Aorta (tissue), 5 donors: ENCODE measurements at regions not wholly inside any gene's neighbourhood (a gene's known extent, or its start where the extent isn't known, plus 50 kb on each side); places are given as distances from the start of the nearest gene placed in this dataset.
A peak's percentile ranks its signal among the peaks of the same experiment; 100 is the strongest.
"Not testable (repeated sequence)": the region's sequence is repeated elsewhere in the genome, so short reads cannot be mapped to it uniquely, and the experiment has no call there.

Experiments used
- ATAC-seq: fragments of 200-7000 bp; cut with Tn5 transposase; one replicate; pipeline ENCODE4 v1.9.1; 2022; ENCODE audit warnings: moderate library complexity; ENCODE audit not compliant: low FRiP score
- DNase-seq, 2 donors: peaks; one replicate each; pipeline ENCODE4 v3.0.0-alpha.2; 2020
- H3K27ac ChIP-seq, 2 donors: one replicate each; pipeline ENCODE4 v1.5.1; 2013; ENCODE audit warnings: low read length in 2 of 2, mild to moderate bottlenecking in 2 of 2, moderate library complexity in 2 of 2, control low read depth in 1 of 2, inconsistent platforms in 1 of 2, low read depth in 1 of 2
- H3K27me3 ChIP-seq, 2 donors: one replicate each; pipeline ENCODE4 v1.6.1; 2013; ENCODE audit warnings: control low read depth in 1 of 2, low read length in 1 of 2, mild to moderate bottlenecking in 1 of 2, moderate library complexity in 1 of 2; ENCODE audit not compliant: insufficient read depth in 2 of 2, control insufficient read depth in 1 of 2
- H3K36me3 ChIP-seq, 2 donors: one replicate each; pipeline ENCODE4 v1.6.1; 2013; ENCODE audit warnings: control low read depth in 1 of 2, low read length in 1 of 2, mild to moderate bottlenecking in 1 of 2; ENCODE audit not compliant: insufficient read depth in 2 of 2, control insufficient read depth in 1 of 2
- H3K4me1 ChIP-seq, 2 donors: one replicate each; pipeline ENCODE4 v1.6.1; 2013; ENCODE audit warnings: low read length in 2 of 2, control low read depth in 1 of 2, mild to moderate bottlenecking in 1 of 2, moderate library complexity in 1 of 2; ENCODE audit not compliant: insufficient read depth in 2 of 2, control insufficient read depth in 1 of 2
- H3K4me3 ChIP-seq, 2 donors: one replicate each; pipeline ENCODE4 v1.5.1; 2013; ENCODE audit warnings: low read length in 2 of 2, control low read depth in 1 of 2, mild to moderate bottlenecking in 1 of 2
- H3K9me3 ChIP-seq: one replicate; pipeline ENCODE4 v1.6.1; 2013; ENCODE audit warnings: mild to moderate bottlenecking, low read length; ENCODE audit not compliant: control insufficient read depth
- WGBS, 2 donors: extraction: QIAGEN DNeasy Blood & Tissue Kit; methylation state at CpG; one replicate each; pipeline ENCODE4 v1.1.7; 2013; 5-methylcytosine and 5-hydroxymethylcytosine counted together
- intact Hi-C, 2 donors: fragments of 100-400 bp; cut with DNase I; formaldehyde crosslinking; loops; one replicate each; pipeline versions ENCODE4 v1.14.2 to v1.15.0; 2022
- donor health status: healthy with polysubstance abuse.
- donor health status: Bipolar disorder and iron deficiency.
- donor health status: DM: no; HTN: no; CAD: no.
- donor health status: DM: no; HTN: no; CAD: no.
- donor health status: DM: yes; HTN: yes; CAD: no.

DNA sequence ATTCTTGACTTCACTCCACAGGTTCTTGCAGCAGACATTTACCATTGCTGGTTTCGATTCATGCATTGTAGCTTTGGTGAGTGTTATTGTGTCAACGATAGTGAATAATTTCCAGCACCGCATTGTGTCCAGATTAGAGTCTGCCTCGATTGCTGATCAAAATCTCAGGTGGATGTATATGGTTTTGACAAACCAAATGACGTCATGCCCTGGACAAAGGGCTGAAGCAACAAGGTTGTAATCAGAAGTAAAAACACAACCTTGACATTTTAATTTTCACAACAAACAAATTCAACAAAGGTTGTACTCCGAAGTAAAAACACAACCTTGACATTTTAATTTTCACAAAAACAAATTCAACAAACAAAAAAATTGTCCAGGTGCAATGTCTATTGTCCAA lies 81.1 kb upstream of the WWC2 start:
- intact Hi-C loops, result no loop called here
- H3K36me3 ChIP-seq, result no peaks in the 10 kb centered on the region
- WGBS, 2 donors, result 80 to 81% methylated on average over 6 of the region's 6 CpGs
- ATAC-seq, result no peak
- H3K4me1 ChIP-seq, result no peaks in the 10 kb centered on the region
- peaks cover 1% of the 10 kb centered on the region for H3K9me3 ChIP-seq
- H3K27ac ChIP-seq, result no peak overlapping the region
- peaks cover 0 to 1% of the 10 kb centered on the region in 2 donors for H3K27me3 ChIP-seq
- H3K4me3 ChIP-seq, result peak overlapping the region in 1 of 2 donors; percentile 26
- no peak for DNase-seq

DNA sequence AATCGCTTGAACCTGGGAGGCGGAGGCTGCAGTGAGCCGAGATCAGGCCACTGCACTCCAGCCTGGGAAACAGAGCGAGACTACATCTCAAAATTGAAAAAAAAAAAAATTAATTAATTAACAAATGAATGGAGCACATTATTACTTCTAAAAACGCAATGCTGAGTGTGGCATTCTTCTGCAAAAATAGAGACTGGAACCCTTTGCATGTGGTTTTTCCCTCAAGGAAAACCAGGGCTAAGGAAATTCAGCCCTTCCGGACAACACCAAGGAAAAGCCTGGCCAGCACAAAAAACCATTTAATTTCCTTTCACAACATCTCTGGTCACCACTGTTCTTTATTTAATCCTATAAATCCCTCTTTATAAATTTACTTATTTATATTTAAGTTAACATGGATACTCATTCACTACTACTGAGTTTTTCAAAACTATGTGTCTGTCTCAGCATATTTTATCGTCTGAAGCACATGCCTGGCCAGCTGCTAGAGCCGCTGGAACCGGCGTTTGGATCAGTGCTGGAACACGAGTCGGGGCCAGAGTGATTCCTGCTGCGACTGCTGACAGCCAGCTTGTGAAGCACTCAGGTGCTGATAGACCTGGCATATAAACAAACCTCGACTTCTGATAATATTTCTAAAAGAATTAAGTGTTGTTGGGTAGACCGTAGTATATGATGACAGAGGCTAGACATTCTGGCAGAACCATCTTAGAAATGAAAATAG lies 84.5 kb upstream of the WWC2 start:
- Histone ChIP-seq H3K36me3 (no peaks in the 10 kb centered on the region), H3K27ac (no peak overlapping the region), H3K4me3 (no peak overlapping the region), H3K9me3 (peaks cover 1% of the 10 kb centered on the region), H3K27me3 (peaks cover 0 to 1% of the 10 kb centered on the region in 2 donors), H3K4me1 (no peaks in the 10 kb centered on the region)
- 56 to 68% methylated on average over 15 of the region's 15 CpGs for WGBS, 2 donors
- no peak for DNase-seq
- intact Hi-C loops, result no loop called here
- no peak for ATAC-seq

DNA sequence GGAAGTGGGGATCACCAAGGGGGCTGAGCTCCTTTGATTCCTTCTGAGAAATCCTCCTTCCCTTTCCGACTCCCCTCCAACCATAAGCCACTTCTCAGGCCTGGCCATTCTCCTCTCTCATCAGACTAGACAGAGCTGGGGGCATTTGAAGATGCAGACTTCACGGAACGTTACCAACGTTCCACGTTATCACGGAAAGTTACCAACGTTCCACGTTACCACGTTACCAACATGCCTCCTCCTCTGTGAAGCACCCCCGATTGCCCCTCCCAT lies 85.4 kb upstream of the WWC2 start:
- no peaks in the 10 kb centered on the region for H3K4me1 ChIP-seq
- H3K27me3 ChIP-seq, result peaks cover 0 to 1% of the 10 kb centered on the region in 2 donors
- H3K36me3 ChIP-seq, result no peaks in the 10 kb centered on the region
- intact Hi-C loops, result no loop called here
- ATAC-seq (no peak), DNase-seq (no peak)
- no peak overlapping the region for H3K4me3 ChIP-seq
- 56 to 81% methylated on average over 10 of the region's 10 CpGs for WGBS, 2 donors
- H3K27ac ChIP-seq, result no peak overlapping the region
- H3K9me3 ChIP-seq, result peaks cover 1% of the 10 kb centered on the region

DNA sequence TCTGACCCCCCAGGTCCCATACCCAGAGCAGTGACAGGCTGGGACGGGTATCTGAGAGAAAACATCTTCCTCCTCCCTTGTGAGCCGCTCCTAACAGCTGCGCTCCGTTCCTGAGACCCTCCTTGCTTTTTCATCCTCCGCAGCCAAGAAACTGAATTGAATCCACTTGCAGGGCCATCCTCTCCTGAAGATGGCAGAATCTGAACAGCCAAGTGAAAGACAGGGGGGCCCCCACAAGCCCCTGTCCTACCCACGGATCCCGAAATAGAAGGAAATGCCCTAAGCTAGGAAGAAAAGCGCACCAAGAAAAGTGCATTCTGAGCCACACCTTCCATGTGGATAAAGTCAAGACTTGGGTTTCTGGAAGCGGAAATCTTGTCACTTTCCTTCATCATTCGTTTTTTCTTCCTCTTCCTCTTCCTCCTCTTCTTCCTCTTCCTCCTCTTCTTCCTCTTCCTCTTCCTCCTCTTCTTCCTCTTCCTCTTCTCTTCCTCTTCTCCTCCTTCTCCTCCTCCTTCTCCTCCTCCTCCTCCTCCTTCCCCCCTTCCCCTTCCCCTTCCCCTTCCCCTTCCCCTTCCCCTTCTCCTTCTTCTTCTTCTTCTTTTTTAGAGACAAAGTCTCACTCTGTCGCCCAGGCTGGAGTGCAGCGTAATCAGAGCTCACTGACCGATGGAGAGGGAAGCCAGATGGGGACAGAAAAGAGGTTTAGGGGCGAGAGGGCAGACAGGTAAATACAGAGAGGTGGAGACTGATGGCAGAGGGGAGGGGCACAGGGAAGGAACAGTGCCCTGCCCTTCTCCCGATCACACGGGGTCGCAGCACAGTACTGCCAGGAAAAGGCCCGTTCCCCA lies 86.0 kb upstream of the WWC2 start:
- Histone ChIP-seq H3K27me3 (peaks cover 0 to 1% of the 10 kb centered on the region in 2 donors), H3K9me3 (no peaks in the 10 kb centered on the region), H3K27ac (no peak overlapping the region), H3K36me3 (no peaks in the 10 kb centered on the region), H3K4me1 (no peaks in the 10 kb centered on the region), H3K4me3 (no peak overlapping the region)
- intact Hi-C loops, result no loop called here
- ATAC-seq (no peak), DNase-seq (no peak)
- WGBS, 2 donors, result 36 to 71% methylated on average over 18 of the region's 18 CpGs

DNA sequence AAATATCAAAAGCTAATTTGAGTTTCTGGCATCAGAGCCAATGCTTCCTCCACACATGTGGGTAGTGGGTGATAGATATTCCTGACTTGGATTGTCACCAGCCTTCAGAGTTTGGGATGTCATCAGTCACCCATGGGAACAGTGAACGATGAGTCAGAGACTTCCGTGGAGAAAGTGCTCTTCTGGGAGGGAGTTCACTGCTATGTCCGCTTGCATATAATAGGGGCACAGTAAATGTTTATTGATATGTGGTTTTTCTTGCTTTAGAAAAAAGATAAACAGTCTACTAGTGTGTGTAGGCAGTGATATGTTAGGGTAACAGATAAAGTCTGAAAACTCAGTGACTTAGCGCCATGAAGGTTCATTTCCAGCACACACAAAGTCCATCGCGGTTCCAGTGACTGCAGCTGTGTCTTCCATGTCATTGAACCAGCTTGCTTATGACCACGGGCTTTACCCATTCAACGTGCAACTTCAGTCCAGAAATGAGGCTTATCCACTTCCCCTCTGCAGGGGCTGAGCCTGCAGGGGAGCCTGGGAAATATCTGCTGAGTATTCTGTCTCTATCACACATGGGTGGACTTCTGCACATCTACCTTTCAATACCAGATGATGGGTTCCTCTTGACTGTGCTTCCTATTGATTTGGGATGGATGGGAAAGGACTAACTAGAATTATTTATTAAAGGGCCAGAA lies 87.7 kb upstream of the WWC2 start:
- H3K9me3 ChIP-seq, result no peaks in the 10 kb centered on the region
- no peak overlapping the region for H3K4me3 ChIP-seq
- H3K36me3 ChIP-seq, result no peaks in the 10 kb centered on the region
- ATAC-seq, result no peak
- intact Hi-C loops, result no loop called here
- H3K27ac ChIP-seq, result no peak overlapping the region
- no peak for DNase-seq
- no peaks in the 10 kb centered on the region for H3K4me1 ChIP-seq
- no peaks in the 10 kb centered on the region for H3K27me3 ChIP-seq
- WGBS, 2 donors, result 67 to 75% methylated on average over 8 of the region's 8 CpGs

DNA sequence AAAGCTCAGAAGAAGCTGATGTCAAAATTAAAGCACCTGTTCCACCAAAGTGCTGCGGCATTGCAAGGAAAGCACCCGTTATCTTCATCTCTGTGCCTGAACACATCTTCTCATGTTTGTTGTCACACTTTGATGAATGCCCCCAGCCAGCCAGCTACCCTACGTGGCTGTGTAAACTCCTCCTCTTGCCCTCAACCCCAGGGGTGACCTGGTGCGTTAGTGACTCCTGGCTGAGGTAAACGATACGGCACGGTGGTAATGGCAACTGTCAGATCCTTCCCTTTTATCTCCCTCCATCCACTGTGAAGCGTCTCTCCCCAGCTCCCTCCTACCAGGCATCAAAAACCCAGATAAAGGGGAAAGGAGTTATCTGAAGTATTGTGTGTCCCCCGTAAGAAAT lies 90.6 kb upstream of the WWC2 start:
- DNase-seq (no peak), ATAC-seq (no peak)
- H3K36me3 ChIP-seq, result no peaks in the 10 kb centered on the region
- H3K27me3 ChIP-seq, result no peaks in the 10 kb centered on the region
- no peak overlapping the region for H3K27ac ChIP-seq
- H3K4me3 ChIP-seq, result no peak overlapping the region
- no peaks in the 10 kb centered on the region for H3K9me3 ChIP-seq
- intact Hi-C loops, result no loop called here
- 19 to 26% methylated on average over 9 of the region's 9 CpGs for WGBS, 2 donors
- no peaks in the 10 kb centered on the region for H3K4me1 ChIP-seq

DNA sequence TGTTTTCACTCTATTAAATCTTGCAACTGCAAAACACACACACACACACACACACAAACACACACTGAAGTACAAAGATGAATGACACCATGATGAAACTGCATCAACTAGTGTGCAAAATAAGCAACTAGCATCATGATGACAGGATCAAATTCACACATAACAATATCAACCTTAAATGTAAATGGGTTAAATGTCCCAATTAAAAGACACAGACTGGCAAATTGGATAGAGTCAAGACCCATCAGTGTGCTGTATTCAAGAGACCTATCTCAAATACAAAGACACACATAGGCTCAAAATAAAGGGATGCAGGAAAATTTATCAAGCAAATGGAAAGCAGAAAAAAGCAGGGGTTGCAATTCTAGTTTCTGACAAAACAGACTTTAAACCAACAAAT lies 87.2 kb upstream of the DCTD start:
- H3K36me3 ChIP-seq, H3K9me3 ChIP-seq, H3K4me3 ChIP-seq, H3K27me3 ChIP-seq, H3K27ac ChIP-seq, DNase-seq, H3K4me1 ChIP-seq, ATAC-seq, intact Hi-C loops: not testable (repeated sequence)

DNA sequence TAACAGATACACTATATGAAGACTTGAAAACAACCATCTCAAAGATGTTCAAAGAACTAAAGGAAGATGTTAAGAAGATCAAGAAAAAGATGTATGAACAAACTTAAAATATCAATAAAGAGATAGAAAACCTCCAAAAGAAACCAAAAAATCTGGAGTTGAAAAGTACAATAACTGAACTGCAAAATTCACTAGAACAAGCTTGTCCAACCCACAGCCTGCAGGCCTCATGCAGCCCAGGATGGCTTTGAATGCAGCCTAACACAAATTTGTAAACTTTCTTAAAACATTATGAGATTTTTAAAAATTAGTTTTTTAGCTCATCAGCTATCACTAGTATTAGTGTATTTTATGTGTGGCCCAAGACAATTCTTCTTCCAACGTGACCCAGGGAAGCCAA lies 77.0 kb upstream of the DCTD start:
- no peaks in the 10 kb centered on the region for H3K36me3 ChIP-seq
- ATAC-seq (no peak), DNase-seq (no peak)
- H3K27ac ChIP-seq, result no peak overlapping the region
- H3K4me3 ChIP-seq, result no peak overlapping the region
- intact Hi-C loops, result no loop called here
- H3K9me3 ChIP-seq, result peaks cover 9% of the 10 kb centered on the region
- WGBS, 2 donors, result 65 to 76% methylated on average over 1 of the region's 1 CpG
- no peaks in the 10 kb centered on the region for H3K27me3 ChIP-seq
- no peaks in the 10 kb centered on the region for H3K4me1 ChIP-seq
